ENCODE measurements at regions not wholly inside any gene's neighbourhood (a gene's known extent, or its start where the extent isn't known, plus 50 kb on each side); places are given as distances from the start of the nearest gene placed in this dataset.
A peak's percentile ranks its signal among the peaks of the same experiment; 100 is the strongest.

DNA sequence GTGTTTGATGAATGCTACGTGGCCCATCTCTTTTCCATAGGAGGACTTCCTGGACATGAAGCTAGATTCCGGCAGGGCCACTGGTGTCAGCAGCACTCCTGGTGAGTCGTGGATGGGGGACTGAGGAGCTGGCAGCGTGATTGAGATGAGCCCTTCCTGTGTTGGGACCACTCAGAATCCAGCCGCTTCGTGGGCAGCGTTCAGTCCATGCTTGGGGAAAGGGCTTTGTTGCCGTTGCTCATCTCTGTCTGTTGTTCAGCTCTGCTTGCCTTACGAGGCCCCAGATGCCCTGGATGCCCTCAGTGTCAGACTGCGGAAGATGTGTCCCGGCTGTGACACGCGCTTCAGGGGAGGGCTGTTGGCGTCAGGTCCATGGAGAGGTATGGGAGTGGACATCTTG lies 127.1 kb upstream of the RTL1 start:
- intact Hi-C loops (cut with DNase I) = no loop called here
- Histone ChIP-seq H3K4me3 (no peak overlapping the region), H3K4me1 (no peaks in the 10 kb centered on the region), H3K27ac (no peak overlapping the region), H3K36me3 (no peaks in the 10 kb centered on the region), H3K27me3 (no peaks in the 10 kb centered on the region), H3K9me3 (no peaks in the 10 kb centered on the region)
- no peak for ATAC-seq
- peak; percentile 35 for DNase-seq
- TF ChIP-seq, protein P1, sequence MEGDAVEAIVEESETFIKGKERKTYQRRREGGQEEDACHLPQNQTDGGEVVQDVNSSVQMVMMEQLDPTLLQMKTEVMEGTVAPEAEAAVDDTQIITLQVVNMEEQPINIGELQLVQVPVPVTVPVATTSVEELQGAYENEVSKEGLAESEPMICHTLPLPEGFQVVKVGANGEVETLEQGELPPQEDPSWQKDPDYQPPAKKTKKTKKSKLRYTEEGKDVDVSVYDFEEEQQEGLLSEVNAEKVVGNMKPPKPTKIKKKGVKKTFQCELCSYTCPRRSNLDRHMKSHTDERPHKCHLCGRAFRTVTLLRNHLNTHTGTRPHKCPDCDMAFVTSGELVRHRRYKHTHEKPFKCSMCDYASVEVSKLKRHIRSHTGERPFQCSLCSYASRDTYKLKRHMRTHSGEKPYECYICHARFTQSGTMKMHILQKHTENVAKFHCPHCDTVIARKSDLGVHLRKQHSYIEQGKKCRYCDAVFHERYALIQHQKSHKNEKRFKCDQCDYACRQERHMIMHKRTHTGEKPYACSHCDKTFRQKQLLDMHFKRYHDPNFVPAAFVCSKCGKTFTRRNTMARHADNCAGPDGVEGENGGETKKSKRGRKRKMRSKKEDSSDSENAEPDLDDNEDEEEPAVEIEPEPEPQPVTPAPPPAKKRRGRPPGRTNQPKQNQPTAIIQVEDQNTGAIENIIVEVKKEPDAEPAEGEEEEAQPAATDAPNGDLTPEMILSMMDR (IDR thresholded peaks at IDR 0.05) = no peak

DNA sequence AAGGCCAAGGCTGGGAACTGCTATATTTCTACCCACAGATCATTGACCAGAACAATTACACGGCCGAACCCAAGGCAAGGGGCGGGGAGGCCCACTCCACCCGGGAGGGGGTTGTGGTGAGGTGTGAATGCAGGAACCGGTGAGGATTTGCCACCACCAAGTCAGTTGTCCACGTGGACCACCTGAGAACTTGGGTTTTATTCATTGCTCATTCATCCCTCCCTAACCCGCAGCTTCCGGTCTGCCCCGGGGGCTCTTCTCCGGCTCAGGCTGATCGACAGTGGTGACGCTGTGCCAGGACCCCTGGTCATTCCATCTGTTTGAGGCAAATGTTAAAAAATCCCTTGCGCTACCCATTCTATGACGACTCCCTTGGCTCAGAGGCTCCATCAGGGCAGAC lies 127.7 kb upstream of the RTL1 start:
- no peak for ATAC-seq
- no peaks in the 10 kb centered on the region for H3K4me1 ChIP-seq

DNA sequence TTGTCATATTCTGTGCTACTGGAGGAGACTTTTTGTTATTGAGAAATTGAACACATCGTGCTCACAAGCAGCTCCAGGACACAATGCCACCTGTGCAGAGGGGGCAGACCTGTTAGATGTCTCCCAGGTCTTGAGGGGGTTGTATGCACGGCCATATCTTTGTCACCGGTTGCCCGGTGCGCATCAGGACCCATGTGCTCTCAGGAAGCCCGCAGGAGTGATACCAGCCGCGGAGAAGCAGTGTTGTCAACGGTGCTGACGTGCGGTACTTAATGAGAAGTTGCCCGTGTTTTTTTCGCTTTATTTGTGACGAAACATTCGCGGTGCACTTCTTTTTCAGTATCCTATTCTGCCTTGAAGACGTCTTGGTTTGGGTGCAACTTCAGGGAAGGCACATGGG lies 128.2 kb upstream of the RTL1 start:
- peak; percentile 22 for DNase-seq
- intact Hi-C loops (cut with DNase I) = no loop called here
- H3K27me3 ChIP-seq = no peaks in the 10 kb centered on the region

More for the DNA sequence above, 127.7 kb upstream of the RTL1 start:
- Histone ChIP-seq H3K36me3 (no peaks in the 10 kb centered on the region), H3K27me3 (no peaks in the 10 kb centered on the region), H3K4me3 (no peak overlapping the region), H3K9me3 (no peaks in the 10 kb centered on the region), H3K27ac (no peak overlapping the region)
- DNase-seq = peak; percentile 21
- intact Hi-C loops (cut with DNase I) = no loop called here
- TF ChIP-seq, protein P1 (IDR thresholded peaks at IDR 0.05) = no peak

DNA sequence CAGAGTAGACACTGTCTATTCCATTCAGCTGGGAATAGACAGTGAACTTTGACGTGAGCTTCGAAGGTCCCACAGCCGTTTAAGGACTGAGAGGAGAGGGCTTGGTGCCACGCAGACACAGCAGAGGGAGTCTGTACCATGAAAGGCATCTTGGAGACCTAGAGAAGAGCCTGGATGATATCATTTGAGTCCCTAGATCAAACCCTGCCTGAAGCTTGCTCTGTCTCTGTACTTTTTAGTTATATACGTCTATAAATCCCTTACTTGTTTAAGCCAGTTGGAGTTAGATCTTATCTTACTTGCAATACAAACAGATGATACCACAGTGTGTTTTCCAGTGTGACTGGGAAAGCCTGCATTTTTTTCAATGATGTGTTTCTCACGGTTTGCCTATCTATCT lies 128.9 kb upstream of the RTL1 start:
- no peaks in the 10 kb centered on the region for H3K4me1 ChIP-seq
- TF ChIP-seq, protein P1 (IDR thresholded peaks at IDR 0.05) = no peak
- H3K4me3 ChIP-seq = no peak overlapping the region
- no peaks in the 10 kb centered on the region for H3K27me3 ChIP-seq
- DNase-seq = no peak
- no peak for ATAC-seq
- no peaks in the 10 kb centered on the region for H3K9me3 ChIP-seq
- H3K27ac ChIP-seq = no peak overlapping the region
- intact Hi-C loops (cut with DNase I) = no loop called here
- no peaks in the 10 kb centered on the region for H3K36me3 ChIP-seq

More for the DNA sequence above, 128.2 kb upstream of the RTL1 start:
- H3K4me1 ChIP-seq = no peaks in the 10 kb centered on the region
- TF ChIP-seq, protein P1 (IDR thresholded peaks at IDR 0.05) = no peak
- H3K9me3 ChIP-seq = no peaks in the 10 kb centered on the region
- H3K27ac ChIP-seq = no peak overlapping the region
- no peak for ATAC-seq
- no peak overlapping the region for H3K4me3 ChIP-seq
- H3K36me3 ChIP-seq = no peaks in the 10 kb centered on the region

DNA sequence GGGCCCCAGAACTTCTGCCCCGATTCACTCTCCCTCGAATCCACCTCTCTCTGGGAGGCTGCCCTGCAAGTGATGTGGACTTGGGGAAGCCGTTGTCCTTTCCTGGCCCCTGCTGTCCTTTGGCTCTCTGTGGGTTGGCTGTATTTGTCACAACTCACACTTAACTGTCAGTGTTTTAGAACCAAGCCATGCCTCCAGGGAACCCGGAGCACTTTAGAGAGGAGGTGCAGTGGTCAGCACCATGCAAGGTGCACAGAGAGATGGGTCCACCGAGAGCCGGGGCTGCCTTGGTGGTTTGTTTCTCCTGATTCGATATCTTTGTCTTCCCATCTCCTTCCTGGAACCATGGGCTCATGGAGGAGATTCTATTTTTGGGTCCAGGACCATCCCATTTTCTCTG lies 129.5 kb upstream of the RTL1 start:
- intact Hi-C loops (cut with DNase I) = no loop called here
- peak; percentile 33 for DNase-seq

More for the DNA sequence above, 129.5 kb upstream of the RTL1 start:
- no peak overlapping the region for H3K4me3 ChIP-seq
- no peaks in the 10 kb centered on the region for H3K36me3 ChIP-seq
- TF ChIP-seq, protein P1 (IDR thresholded peaks at IDR 0.05) = no peak
- H3K27me3 ChIP-seq = no peaks in the 10 kb centered on the region
- ATAC-seq = no peak
- H3K4me1 ChIP-seq = no peaks in the 10 kb centered on the region
- H3K9me3 ChIP-seq = no peaks in the 10 kb centered on the region
- no peak overlapping the region for H3K27ac ChIP-seq

All from upper lobe of right lung (tissue), 1 donor.